ENCODE measurements at regions not wholly inside any gene's neighbourhood (a gene's known extent, or its start where the extent isn't known, plus 50 kb on each side); places are given as distances from the start of the nearest gene placed in this dataset.

- TF ChIP-seq EZH2phosphoT487 (IDR thresholded peaks at IDR 0.05; ENCODE audit: low read depth, severe bottlenecking, unreplicated experiment) = no peak
- TF ChIP-seq CTCF (IDR thresholded peaks at IDR 0.05; ENCODE audit: poor library complexity) = no peak
- TF ChIP-seq EZH2 (IDR thresholded peaks at IDR 0.05; ENCODE audit: borderline replicate concordance) = no peak
Measured at GRCh38 chr1:34302798-34303197, 126.1 kb downstream of the C1orf94 start.

Measured in hepatocyte (in vitro differentiated cells).